Astrocyte (in vitro differentiated cells and primary cell): ENCODE measurements at regions not wholly inside any gene's neighbourhood (a gene's known extent, or its start where the extent isn't known, plus 50 kb on each side); places are given as distances from the start of the nearest gene placed in this dataset.

Source experiments
- DNase-seq: peaks from one replicate; pipeline ENCODE4 v3.0.0-alpha.2; 2010; ENCODE audit warnings: low read depth
- FAIRE-seq: peaks from 2 replicates; lab custom pipeline; 2011; peaks lifted over from hg19 to GRCh38; lab: Jason Lieb, UNC
- H2AFZ ChIP-seq: 2 replicates; pipeline ENCODE4 v1.6.0; 2012; ENCODE audit warnings: low read depth, low read length, inconsistent platforms
- H3K27ac ChIP-seq: 2 replicates; pipeline ENCODE4 v1.5.1; 2011; ENCODE audit warnings: low read depth, low read length, inconsistent platforms
- H3K27me3 ChIP-seq: 2 replicates; pipeline ENCODE4 v1.6.0; 2011; ENCODE audit warnings: low read length, inconsistent platforms; ENCODE audit not compliant: insufficient read depth
- H3K36me3 ChIP-seq: 2 replicates; pipeline ENCODE4 v1.5.1; 2011; ENCODE audit warnings: low read length, inconsistent platforms; ENCODE audit not compliant: insufficient read depth
- H3K4me1 ChIP-seq: 2 replicates; pipeline ENCODE4 v1.5.1; 2011; ENCODE audit warnings: low read length, inconsistent platforms; ENCODE audit not compliant: insufficient read depth
- H3K4me2 ChIP-seq: 2 replicates; pipeline ENCODE4 v1.6.0; 2012; ENCODE audit warnings: low read length, inconsistent platforms
- H3K4me3 ChIP-seq: 2 replicates; pipeline ENCODE4 v1.5.1; 2011; ENCODE audit warnings: low read depth, mild to moderate bottlenecking, low read length, inconsistent platforms; ENCODE audit not compliant: insufficient read depth
- H3K79me2 ChIP-seq: 2 replicates; pipeline ENCODE4 v1.6.0; 2012; ENCODE audit warnings: mild to moderate bottlenecking, low read length, inconsistent platforms; ENCODE audit not compliant: insufficient read depth
- H3K9ac ChIP-seq: 2 replicates; pipeline ENCODE4 v1.6.0; 2012; ENCODE audit warnings: mild to moderate bottlenecking, low read length, inconsistent platforms
- H3K9me3 ChIP-seq: 2 replicates; pipeline ENCODE4 v1.5.1; 2012; ENCODE audit warnings: low read depth, mild to moderate bottlenecking, low read length, inconsistent platforms; ENCODE audit not compliant: insufficient read depth
- H4K20me1 ChIP-seq: 2 replicates; pipeline ENCODE4 v1.6.0; 2012; ENCODE audit warnings: low read length, inconsistent platforms; ENCODE audit not compliant: insufficient read depth
- H3K27ac Mint-ChIP-seq: one replicate; pipeline ENCODE4 v1.8.0; 2021; ENCODE audit warnings: mild to moderate bottlenecking, mixed read lengths; ENCODE audit not compliant: unreplicated experiment
- H3K27me3 Mint-ChIP-seq: one replicate; pipeline ENCODE4 v1.8.0; 2021; ENCODE audit warnings: low read depth, mixed read lengths; ENCODE audit not compliant: unreplicated experiment
- H3K36me3 Mint-ChIP-seq: one replicate; pipeline ENCODE4 v1.8.0; 2021; ENCODE audit warnings: low read depth, mixed read lengths; ENCODE audit not compliant: unreplicated experiment
- H3K4me1 Mint-ChIP-seq: one replicate; pipeline ENCODE4 v1.8.0; 2021; ENCODE audit warnings: low read depth, mixed read lengths; ENCODE audit not compliant: unreplicated experiment
- H3K4me3 Mint-ChIP-seq: one replicate; pipeline ENCODE4 v1.8.0; 2021; ENCODE audit warnings: mild to moderate bottlenecking, moderate library complexity, mixed read lengths; ENCODE audit not compliant: unreplicated experiment
- H3K9me3 Mint-ChIP-seq: one replicate; pipeline ENCODE4 v1.8.0; 2021; ENCODE audit warnings: mild to moderate bottlenecking, mixed read lengths; ENCODE audit not compliant: unreplicated experiment
- EZH2 ChIP-seq: IDR thresholded peaks from 2 replicates; pipeline ENCODE4 v1.6.1; 2012; ENCODE audit warnings: mild to moderate bottlenecking, low read length, inconsistent platforms; ENCODE audit not compliant: insufficient read depth
- TF ChIP-seq, protein P1 (sequence below): IDR thresholded peaks from 2 replicates; pipeline ENCODE4 v1.5.1; 2011; ENCODE audit warnings: low read depth, mild to moderate bottlenecking, inconsistent platforms, low read length, moderate library complexity; ENCODE audit not compliant: insufficient read depth

- Mint-ChIP-seq H3K36me3 (no peaks in the 10 kb centered on the region), H3K27me3 (peaks cover 2% of the 10 kb centered on the region), H3K4me3 (no peak overlapping the region), H3K27ac (no peak overlapping the region), H3K4me1 (no peaks in the 10 kb centered on the region), H3K9me3 (peaks cover 4% of the 10 kb centered on the region)
- Histone ChIP-seq H3K9me3 (no peaks in the 10 kb centered on the region), H3K27ac (no peak overlapping the region), H3K4me1 (no peaks in the 10 kb centered on the region), H3K79me2 (no peaks in the 10 kb centered on the region), H2AFZ (no peak overlapping the region), H4K20me1 (no peaks in the 10 kb centered on the region), H3K9ac (no peak overlapping the region), H3K4me3 (no peak overlapping the region), H3K4me2 (no peak overlapping the region), H3K27me3 (no peaks in the 10 kb centered on the region), H3K36me3 (no peaks in the 10 kb centered on the region)
- DNase-seq (no peak), FAIRE-seq (no peak)
- no peak for TF ChIP-seq EZH2
- TF ChIP-seq, protein P1, sequence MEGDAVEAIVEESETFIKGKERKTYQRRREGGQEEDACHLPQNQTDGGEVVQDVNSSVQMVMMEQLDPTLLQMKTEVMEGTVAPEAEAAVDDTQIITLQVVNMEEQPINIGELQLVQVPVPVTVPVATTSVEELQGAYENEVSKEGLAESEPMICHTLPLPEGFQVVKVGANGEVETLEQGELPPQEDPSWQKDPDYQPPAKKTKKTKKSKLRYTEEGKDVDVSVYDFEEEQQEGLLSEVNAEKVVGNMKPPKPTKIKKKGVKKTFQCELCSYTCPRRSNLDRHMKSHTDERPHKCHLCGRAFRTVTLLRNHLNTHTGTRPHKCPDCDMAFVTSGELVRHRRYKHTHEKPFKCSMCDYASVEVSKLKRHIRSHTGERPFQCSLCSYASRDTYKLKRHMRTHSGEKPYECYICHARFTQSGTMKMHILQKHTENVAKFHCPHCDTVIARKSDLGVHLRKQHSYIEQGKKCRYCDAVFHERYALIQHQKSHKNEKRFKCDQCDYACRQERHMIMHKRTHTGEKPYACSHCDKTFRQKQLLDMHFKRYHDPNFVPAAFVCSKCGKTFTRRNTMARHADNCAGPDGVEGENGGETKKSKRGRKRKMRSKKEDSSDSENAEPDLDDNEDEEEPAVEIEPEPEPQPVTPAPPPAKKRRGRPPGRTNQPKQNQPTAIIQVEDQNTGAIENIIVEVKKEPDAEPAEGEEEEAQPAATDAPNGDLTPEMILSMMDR, result no peak
Observed at GRCh38 chrX:99722094-99722493, 688.0 kb downstream of the PCDH19 start.

DNA sequence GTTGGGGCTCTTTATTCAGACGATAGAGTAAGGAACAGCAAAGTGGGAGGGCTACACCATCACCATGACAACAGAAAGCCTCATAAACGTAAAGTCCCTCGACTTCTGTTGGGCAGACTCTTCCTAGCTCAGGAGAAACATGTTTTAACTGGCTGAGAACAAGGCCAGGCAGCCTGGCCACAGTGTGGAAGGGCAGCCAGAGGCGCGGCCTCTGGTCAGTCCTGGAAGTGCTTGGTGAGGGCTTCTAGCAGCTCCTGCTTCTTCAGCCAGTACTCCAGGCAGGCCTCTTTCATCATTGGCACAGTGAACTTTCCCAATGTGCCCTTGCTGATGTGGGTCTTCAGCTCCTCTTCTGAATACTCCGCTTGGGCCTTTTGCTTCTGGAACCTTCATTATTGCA lies 690.9 kb downstream of the PCDH19 start:
- Histone ChIP-seq H3K27ac (no peak overlapping the region), H3K4me2 (no peak overlapping the region), H3K4me3 (no peak overlapping the region), H4K20me1 (no peaks in the 10 kb centered on the region), H3K9ac (no peak overlapping the region), H3K4me1 (no peaks in the 10 kb centered on the region), H2AFZ (no peak overlapping the region), H3K9me3 (no peaks in the 10 kb centered on the region), H3K79me2 (no peaks in the 10 kb centered on the region), H3K27me3 (no peaks in the 10 kb centered on the region), H3K36me3 (no peaks in the 10 kb centered on the region)
- DNase-seq (no peak), FAIRE-seq (no peak)
- H3K4me3 Mint-ChIP-seq, result no peak overlapping the region
- TF ChIP-seq, protein P1, result no peak
- no peak for TF ChIP-seq EZH2
- no peaks in the 10 kb centered on the region for H3K27me3 Mint-ChIP-seq
- H3K27ac Mint-ChIP-seq, result no peak overlapping the region
- no peaks in the 10 kb centered on the region for H3K36me3 Mint-ChIP-seq
- H3K9me3 Mint-ChIP-seq, result peaks cover 2% of the 10 kb centered on the region
- H3K4me1 Mint-ChIP-seq, result no peaks in the 10 kb centered on the region

DNA sequence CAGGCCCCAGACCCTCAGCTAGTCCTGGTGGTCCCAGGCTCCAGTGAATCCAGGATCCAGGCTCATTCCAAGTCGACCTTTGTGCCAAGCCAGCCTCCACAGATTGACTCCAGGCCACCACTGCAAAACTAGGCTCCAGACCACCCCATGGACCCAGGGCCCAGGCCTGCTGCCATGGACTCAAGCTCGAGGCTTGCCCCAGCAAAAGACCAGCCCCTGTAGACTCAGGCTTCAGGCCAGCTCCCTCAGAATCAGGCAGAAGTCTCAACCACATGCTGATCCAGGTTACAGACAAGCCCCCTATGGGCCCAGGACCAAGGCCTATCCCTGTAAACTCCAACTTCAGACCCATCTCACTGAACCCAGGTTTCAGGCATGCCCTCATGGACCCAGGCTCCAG lies 692.4 kb downstream of the PCDH19 start:
- H3K4me1 Mint-ChIP-seq, result no peaks in the 10 kb centered on the region
- H3K27ac Mint-ChIP-seq, result no peak overlapping the region
- no peaks in the 10 kb centered on the region for H3K36me3 Mint-ChIP-seq
- no peaks in the 10 kb centered on the region for H3K9me3 Mint-ChIP-seq
- Histone ChIP-seq H3K27ac (no peak overlapping the region), H3K9me3 (no peaks in the 10 kb centered on the region), H3K9ac (no peak overlapping the region), H3K36me3 (no peaks in the 10 kb centered on the region), H3K4me2 (no peak overlapping the region), H3K4me3 (no peak overlapping the region), H3K27me3 (no peaks in the 10 kb centered on the region), H3K4me1 (no peaks in the 10 kb centered on the region), H4K20me1 (no peaks in the 10 kb centered on the region), H2AFZ (no peak overlapping the region), H3K79me2 (no peaks in the 10 kb centered on the region)
- TF ChIP-seq, protein P1, result no peak
- TF ChIP-seq EZH2, result no peak
- H3K4me3 Mint-ChIP-seq, result no peak overlapping the region
- FAIRE-seq (no peak), DNase-seq (no peak)
- H3K27me3 Mint-ChIP-seq, result no peaks in the 10 kb centered on the region
